CD14-positive monocyte (primary cell): ENCODE measurements at regions not wholly inside any gene's neighbourhood (a gene's known extent, or its start where the extent isn't known, plus 50 kb on each side); places are given as distances from the start of the nearest gene placed in this dataset.

Experiments
- DNase-seq, 3 donors: peaks; one replicate each; pipeline ENCODE4 v3.0.0-alpha.2; 2011 to 2022
- H2AFZ ChIP-seq: 2 replicates; pipeline ENCODE4 v1.6.0; 2012; ENCODE audit warnings: mild to moderate bottlenecking, low read depth, low read length, inconsistent platforms; ENCODE audit not compliant: insufficient read depth, poor library complexity, severe bottlenecking
- H3K27ac ChIP-seq, 2 donors: 1 replicate in 1 of 2; 2 replicates in 1 of 2; pipeline ENCODE4 v1.5.1; 2012 to 2013; ENCODE audit warnings: low read length in 2 of 2, control low read depth in 1 of 2, inconsistent platforms in 1 of 2, low read depth in 1 of 2, mild to moderate bottlenecking in 1 of 2
- H3K27me3 ChIP-seq, 2 donors: one replicate each; pipeline versions ENCODE4 v1.6.0 to v1.6.1; 2011 to 2013; ENCODE audit warnings: low read length in 2 of 2; ENCODE audit not compliant: control insufficient read depth in 2 of 2, insufficient read depth in 2 of 2
- H3K36me3 ChIP-seq, 2 donors: replicated peaks in 1 of 2; 1 replicate in 1 of 2; 2 replicates in 1 of 2; pipeline versions ENCODE4 v1.5.1 to v1.6.1; 2012 to 2013; ENCODE audit warnings: low read length in 2 of 2, control low read depth in 1 of 2, inconsistent platforms in 1 of 2, mild to moderate bottlenecking in 1 of 2; ENCODE audit not compliant: insufficient read depth in 2 of 2, control insufficient read depth in 1 of 2
- H3K4me1 ChIP-seq, 2 donors: 1 replicate in 1 of 2; 2 replicates in 1 of 2; pipeline versions ENCODE4 v1.5.1 to v1.6.1; 2012 to 2013; ENCODE audit warnings: low read length in 2 of 2, control low read depth in 1 of 2, inconsistent platforms in 1 of 2, mild to moderate bottlenecking in 1 of 2, moderate library complexity in 1 of 2; ENCODE audit not compliant: insufficient read depth in 2 of 2, control insufficient read depth in 1 of 2
- H3K4me2 ChIP-seq: replicated peaks from 2 replicates; pipeline ENCODE3; 2012; ENCODE audit warnings: low read length, moderate library complexity, mild to moderate bottlenecking; ENCODE audit not compliant: poor library complexity, severe bottlenecking; ENCODE audit errors: extremely low read depth
- H3K4me3 ChIP-seq, 3 experiments: fragments of 200-600 bp in 1 of 3; sonication (generic) in 1 of 3; replicated peaks in 1 of 3; 1 replicate in 2 of 3; 2 replicates in 1 of 3; pipeline ENCODE4 v1.5.1; 2011 to 2013; ENCODE audit warnings: low read length in 3 of 3, mild to moderate bottlenecking in 3 of 3, control low read depth in 2 of 3, low read depth in 2 of 3, inconsistent platforms in 1 of 3, moderate library complexity in 1 of 3
- H3K79me2 ChIP-seq: 2 replicates; pipeline ENCODE4 v1.6.0; 2012; ENCODE audit warnings: mild to moderate bottlenecking, control low read depth, inconsistent platforms, low read length, moderate library complexity; ENCODE audit not compliant: insufficient read depth
- H3K9ac ChIP-seq: 2 replicates; pipeline ENCODE4 v1.6.0; 2017; ENCODE audit warnings: low read length, mild to moderate bottlenecking; ENCODE audit not compliant: insufficient read depth, poor library complexity, severe bottlenecking
- H3K9me3 ChIP-seq, 2 donors: replicated peaks in 1 of 2; 1 replicate in 1 of 2; 2 replicates in 1 of 2; pipeline versions ENCODE4 v1.5.1 to v1.6.1; 2012 to 2013; ENCODE audit warnings: low read length in 2 of 2, control low read depth in 1 of 2; ENCODE audit not compliant: control insufficient read depth in 1 of 2, insufficient read depth in 1 of 2
- H4K20me1 ChIP-seq: 2 replicates; pipeline ENCODE4 v1.6.0; 2012; ENCODE audit warnings: mild to moderate bottlenecking, low read length, control low read depth, moderate library complexity; ENCODE audit not compliant: insufficient read depth
- H3K27ac Mint-ChIP-seq, 7 donors: one replicate each; pipeline ENCODE4 v1.8.0; 2020; ENCODE audit warnings: mild to moderate bottlenecking in 7 of 7, mixed read lengths in 7 of 7, moderate library complexity in 6 of 7, inconsistent platforms in 2 of 7
- H3K27me3 Mint-ChIP-seq, 3 donors: one replicate each; pipeline ENCODE4 v1.8.0; 2021 to 2022; ENCODE audit warnings: low read depth in 3 of 3, mild to moderate bottlenecking in 3 of 3, mixed read lengths in 3 of 3, moderate library complexity in 3 of 3, inconsistent platforms in 1 of 3
- H3K36me3 Mint-ChIP-seq, 2 donors: one replicate each; pipeline ENCODE4 v1.8.0; 2020; ENCODE audit warnings: mixed read lengths in 2 of 2, inconsistent platforms in 1 of 2, mild to moderate bottlenecking in 1 of 2
- H3K4me1 Mint-ChIP-seq: one replicate; pipeline ENCODE4 v1.8.0; 2020; ENCODE audit warnings: mild to moderate bottlenecking, mixed read lengths
- H3K4me3 Mint-ChIP-seq, 2 donors: one replicate each; pipeline ENCODE4 v1.8.0; 2020; ENCODE audit warnings: mild to moderate bottlenecking in 2 of 2, mixed read lengths in 2 of 2, moderate library complexity in 1 of 2
- H3K9me3 Mint-ChIP-seq, 7 donors: one replicate each; pipeline ENCODE4 v1.8.0; 2020 to 2022; ENCODE audit warnings: mixed read lengths in 7 of 7, mild to moderate bottlenecking in 6 of 7, moderate library complexity in 6 of 7, inconsistent platforms in 2 of 7
- CTCF ChIP-seq: fragments of 200-600 bp; IDR thresholded peaks from one replicate; pipeline ENCODE4 v1.8.0; 2022; ENCODE audit warnings: antibody characterized with exemption, mild to moderate bottlenecking
- WGBS: methylation state at CpG from one replicate; pipeline ENCODE4 v1.1.5; 2013; ENCODE audit warnings: missing lambda C conversion rate; ENCODE audit not compliant: insufficient coverage; 5-methylcytosine and 5-hydroxymethylcytosine counted together
- intact Hi-C, 2 donors: fragments of 100-400 bp; cut with micrococcal nuclease; formaldehyde crosslinking; loops; one replicate each; pipeline versions ENCODE4 v1.15.0 to v1.15.1; 2023

GRCh38 chr7:156576216-156577058, 64.1 kb upstream of the RNF32 start:
- Mint-ChIP-seq H3K4me1 (no peaks in the 10 kb centered on the region), H3K27ac (no peak overlapping the region), H3K36me3 (no peaks in the 10 kb centered on the region), H3K4me3 (no peak overlapping the region), H3K9me3 (peaks cover 0 to 4% (median 2%) of the 10 kb centered on the region in 7 donors), H3K27me3 (peaks cover 0 to 7% (median 0%) of the 10 kb centered on the region in 3 donors)
- Histone ChIP-seq H3K4me3 (no peak overlapping the region), H3K36me3 (no peaks in the 10 kb centered on the region), H2AFZ (no peak overlapping the region), H3K4me2 (no peak overlapping the region), H3K4me1 (no peaks in the 10 kb centered on the region), H3K27ac (no peak overlapping the region), H3K27me3 (no peaks in the 10 kb centered on the region), H3K9ac (no peak overlapping the region), H3K9me3 (no peaks in the 10 kb centered on the region), H4K20me1 (no peaks in the 10 kb centered on the region), H3K79me2 (no peaks in the 10 kb centered on the region)
- no peak for TF ChIP-seq CTCF
- DNase-seq = no peak
- 73% methylated on average over 14 of the region's 20 CpGs for WGBS
- intact Hi-C loops = no loop called here

- Mint-ChIP-seq H3K27me3 (peaks cover 0 to 7% (median 3%) of the 10 kb centered on the region in 3 donors), H3K27ac (no peak overlapping the region), H3K9me3 (peaks cover 0 to 22% (median 9%) of the 10 kb centered on the region in 7 donors), H3K4me1 (no peaks in the 10 kb centered on the region), H3K36me3 (no peaks in the 10 kb centered on the region), H3K4me3 (no peak overlapping the region)
- Histone ChIP-seq H3K9me3 (peaks cover 0 to 8% of the 10 kb centered on the region in 2 donors), H2AFZ (no peak overlapping the region), H3K27me3 (no peaks in the 10 kb centered on the region), H3K9ac (no peak overlapping the region), H3K27ac (no peak overlapping the region), H4K20me1 (no peaks in the 10 kb centered on the region), H3K4me1 (no peaks in the 10 kb centered on the region), H3K36me3 (no peaks in the 10 kb centered on the region), H3K4me3 (no peak overlapping the region), H3K79me2 (no peaks in the 10 kb centered on the region), H3K4me2 (no peak overlapping the region)
- no CpG with 5 or more reads among the region's 1 CpG for WGBS
- no peak for DNase-seq
- intact Hi-C loops = no loop called here
- TF ChIP-seq CTCF = no peak
Observed at GRCh38 chr7:156568258-156568657, 72.3 kb upstream of the RNF32 start.
